ENCODE measurements at regions not wholly inside any gene's neighbourhood (a gene's known extent, or its start where the extent isn't known, plus 50 kb on each side); places are given as distances from the start of the nearest gene placed in this dataset.

GRCh38 chr16:26705346-26705745 lies 361.4 kb upstream of the C16orf82 start:
- TF ChIP-seq ZNF274 (IDR thresholded peaks at IDR 0.05; ENCODE audit: low read depth, low read length) = no peak
- Histone ChIP-seq H3K4me3 (ENCODE audit: insufficient read length, low read depth) (no peak overlapping the region), H3K9ac (ENCODE audit: insufficient read length, low read depth) (no peak overlapping the region), H3K36me3 (ENCODE audit: insufficient read depth, insufficient read length, low read length) (no peaks in the 10 kb centered on the region), H3K27me3 (ENCODE audit: insufficient read depth, insufficient read length) (no peaks in the 10 kb centered on the region), H3K4me1 (ENCODE audit: insufficient read depth, insufficient read length) (no peaks in the 10 kb centered on the region), H3K9me3 (ENCODE audit: insufficient read depth, low read length) (peaks cover 5% of the 10 kb centered on the region)
- no peak for DNase-seq (ENCODE audit: low read depth, low spot score)

- no peak overlapping the region for H3K9ac ChIP-seq (ENCODE audit: insufficient read length, low read depth)
- no peaks in the 10 kb centered on the region for H3K36me3 ChIP-seq (ENCODE audit: insufficient read depth, insufficient read length, low read length)
- DNase-seq (ENCODE audit: low read depth, low spot score) = no peak
- H3K27me3 ChIP-seq (ENCODE audit: insufficient read depth, insufficient read length) = no peaks in the 10 kb centered on the region
- TF ChIP-seq SUZ12 (IDR thresholded peaks at IDR 0.05; ENCODE audit: extremely low read depth, insufficient read depth, insufficient read length) (no peak), ZNF274 (IDR thresholded peaks at IDR 0.05; ENCODE audit: low read depth, low read length) (no peak), YY1 (IDR thresholded peaks at IDR 0.05; ENCODE audit: insufficient read depth, insufficient read length) (no peak)
- H3K4me1 ChIP-seq (ENCODE audit: insufficient read depth, insufficient read length) = no peaks in the 10 kb centered on the region
- H3K4me3 ChIP-seq (ENCODE audit: insufficient read length, low read depth) = no peak overlapping the region
- no peaks in the 10 kb centered on the region for H3K9me3 ChIP-seq (ENCODE audit: insufficient read depth, low read length)
These were observed 358.3 kb upstream of the C16orf82 start for GRCh38 chr16:26708428-26708827.

GRCh38 chr16:26709175-26709574 lies 357.6 kb upstream of the C16orf82 start:
- no peak for TF ChIP-seq ZNF274 (IDR thresholded peaks at IDR 0.05; ENCODE audit: low read depth, low read length)
- TF ChIP-seq SUZ12 (IDR thresholded peaks at IDR 0.05; ENCODE audit: extremely low read depth, insufficient read depth, insufficient read length) = no peak
- TF ChIP-seq YY1 (IDR thresholded peaks at IDR 0.05; ENCODE audit: insufficient read depth, insufficient read length) = no peak
- DNase-seq (ENCODE audit: low read depth, low spot score) = peak; percentile 33
- no peaks in the 10 kb centered on the region for H3K9me3 ChIP-seq (ENCODE audit: insufficient read depth, low read length)
- no peaks in the 10 kb centered on the region for H3K36me3 ChIP-seq (ENCODE audit: insufficient read depth, insufficient read length, low read length)
- no peak overlapping the region for H3K9ac ChIP-seq (ENCODE audit: insufficient read length, low read depth)
- no peak overlapping the region for H3K4me3 ChIP-seq (ENCODE audit: insufficient read length, low read depth)
- H3K27me3 ChIP-seq (ENCODE audit: insufficient read depth, insufficient read length) = no peaks in the 10 kb centered on the region
- no peaks in the 10 kb centered on the region for H3K4me1 ChIP-seq (ENCODE audit: insufficient read depth, insufficient read length)

- Histone ChIP-seq H3K27me3 (ENCODE audit: insufficient read depth, insufficient read length) (no peaks in the 10 kb centered on the region), H3K4me3 (ENCODE audit: insufficient read length, low read depth) (no peak overlapping the region), H3K4me1 (ENCODE audit: insufficient read depth, insufficient read length) (no peaks in the 10 kb centered on the region)
These were observed 357.0 kb upstream of the C16orf82 start for GRCh38 chr16:26709754-26710153.

GRCh38 chr16:26710450-26710849 lies 356.3 kb upstream of the C16orf82 start:
- DNase-seq (ENCODE audit: low read depth, low spot score) = no peak
- no peak overlapping the region for H3K9ac ChIP-seq (ENCODE audit: insufficient read length, low read depth)
- H3K9me3 ChIP-seq (ENCODE audit: insufficient read depth, low read length) = no peaks in the 10 kb centered on the region
- no peaks in the 10 kb centered on the region for H3K27me3 ChIP-seq (ENCODE audit: insufficient read depth, insufficient read length)
- no peak overlapping the region for H3K4me3 ChIP-seq (ENCODE audit: insufficient read length, low read depth)
- no peaks in the 10 kb centered on the region for H3K36me3 ChIP-seq (ENCODE audit: insufficient read depth, insufficient read length, low read length)
- TF ChIP-seq YY1 (IDR thresholded peaks at IDR 0.05; ENCODE audit: insufficient read depth, insufficient read length) (no peak), ZNF274 (IDR thresholded peaks at IDR 0.05; ENCODE audit: low read depth, low read length) (no peak), SUZ12 (IDR thresholded peaks at IDR 0.05; ENCODE audit: extremely low read depth, insufficient read depth, insufficient read length) (no peak)
- H3K4me1 ChIP-seq (ENCODE audit: insufficient read depth, insufficient read length) = no peaks in the 10 kb centered on the region

More at GRCh38 chr16:26709754-26710153, 357.0 kb upstream of the C16orf82 start:
- TF ChIP-seq SUZ12 (IDR thresholded peaks at IDR 0.05; ENCODE audit: extremely low read depth, insufficient read depth, insufficient read length) (no peak), ZNF274 (IDR thresholded peaks at IDR 0.05; ENCODE audit: low read depth, low read length) (no peak), YY1 (IDR thresholded peaks at IDR 0.05; ENCODE audit: insufficient read depth, insufficient read length) (no peak)
- Histone ChIP-seq H3K9me3 (ENCODE audit: insufficient read depth, low read length) (no peaks in the 10 kb centered on the region), H3K9ac (ENCODE audit: insufficient read length, low read depth) (no peak overlapping the region), H3K36me3 (ENCODE audit: insufficient read depth, insufficient read length, low read length) (no peaks in the 10 kb centered on the region)
- no peak for DNase-seq (ENCODE audit: low read depth, low spot score)

- H3K4me1 ChIP-seq (ENCODE audit: insufficient read depth, insufficient read length) = no peaks in the 10 kb centered on the region
- no peak for TF ChIP-seq YY1 (IDR thresholded peaks at IDR 0.05; ENCODE audit: insufficient read depth, insufficient read length)
- no peak for TF ChIP-seq ZNF274 (IDR thresholded peaks at IDR 0.05; ENCODE audit: low read depth, low read length)
- TF ChIP-seq SUZ12 (IDR thresholded peaks at IDR 0.05; ENCODE audit: extremely low read depth, insufficient read depth, insufficient read length) = no peak
These were observed 353.9 kb upstream of the C16orf82 start for GRCh38 chr16:26712876-26713275.

GRCh38 chr16:26715969-26716368 lies 350.8 kb upstream of the C16orf82 start:
- Histone ChIP-seq H3K4me1 (ENCODE audit: insufficient read depth, insufficient read length) (no peaks in the 10 kb centered on the region), H3K27me3 (ENCODE audit: insufficient read depth, insufficient read length) (no peaks in the 10 kb centered on the region), H3K9me3 (ENCODE audit: insufficient read depth, low read length) (no peaks in the 10 kb centered on the region), H3K36me3 (ENCODE audit: insufficient read depth, insufficient read length, low read length) (no peaks in the 10 kb centered on the region), H3K9ac (ENCODE audit: insufficient read length, low read depth) (no peak overlapping the region), H3K4me3 (ENCODE audit: insufficient read length, low read depth) (no peak overlapping the region)
- DNase-seq (ENCODE audit: low read depth, low spot score) = no peak
- TF ChIP-seq YY1 (IDR thresholded peaks at IDR 0.05; ENCODE audit: insufficient read depth, insufficient read length) = no peak
- TF ChIP-seq SUZ12 (IDR thresholded peaks at IDR 0.05; ENCODE audit: extremely low read depth, insufficient read depth, insufficient read length) = no peak
- TF ChIP-seq ZNF274 (IDR thresholded peaks at IDR 0.05; ENCODE audit: low read depth, low read length) = no peak

More at GRCh38 chr16:26712876-26713275, 353.9 kb upstream of the C16orf82 start:
- H3K27me3 ChIP-seq (ENCODE audit: insufficient read depth, insufficient read length) = no peaks in the 10 kb centered on the region
- no peak for DNase-seq (ENCODE audit: low read depth, low spot score)
- no peak overlapping the region for H3K9ac ChIP-seq (ENCODE audit: insufficient read length, low read depth)
- H3K9me3 ChIP-seq (ENCODE audit: insufficient read depth, low read length) = no peaks in the 10 kb centered on the region
- H3K4me3 ChIP-seq (ENCODE audit: insufficient read length, low read depth) = no peak overlapping the region
- no peaks in the 10 kb centered on the region for H3K36me3 ChIP-seq (ENCODE audit: insufficient read depth, insufficient read length, low read length)

- Histone ChIP-seq H3K36me3 (ENCODE audit: insufficient read depth, insufficient read length, low read length) (no peaks in the 10 kb centered on the region), H3K27me3 (ENCODE audit: insufficient read depth, insufficient read length) (no peaks in the 10 kb centered on the region), H3K9me3 (ENCODE audit: insufficient read depth, low read length) (no peaks in the 10 kb centered on the region), H3K9ac (ENCODE audit: insufficient read length, low read depth) (no peak overlapping the region), H3K4me1 (ENCODE audit: insufficient read depth, insufficient read length) (no peaks in the 10 kb centered on the region), H3K4me3 (ENCODE audit: insufficient read length, low read depth) (no peak overlapping the region)
- no peak for DNase-seq (ENCODE audit: low read depth, low spot score)
- no peak for TF ChIP-seq YY1 (IDR thresholded peaks at IDR 0.05; ENCODE audit: insufficient read depth, insufficient read length)
- TF ChIP-seq ZNF274 (IDR thresholded peaks at IDR 0.05; ENCODE audit: low read depth, low read length) = no peak
- TF ChIP-seq SUZ12 (IDR thresholded peaks at IDR 0.05; ENCODE audit: extremely low read depth, insufficient read depth, insufficient read length) = no peak
These were observed 348.9 kb upstream of the C16orf82 start for GRCh38 chr16:26717826-26718225.

Data from NT2/D1 (cell line).